ENCODE measurements at regions not wholly inside any gene's neighbourhood (a gene's known extent, or its start where the extent isn't known, plus 50 kb on each side); places are given as distances from the start of the nearest gene placed in this dataset.
A peak's percentile ranks its signal among the peaks of the same experiment; 100 is the strongest.
"Not testable (repeated sequence)": the region's sequence is repeated elsewhere in the genome, so short reads cannot be mapped to it uniquely, and the experiment has no call there.

DNA sequence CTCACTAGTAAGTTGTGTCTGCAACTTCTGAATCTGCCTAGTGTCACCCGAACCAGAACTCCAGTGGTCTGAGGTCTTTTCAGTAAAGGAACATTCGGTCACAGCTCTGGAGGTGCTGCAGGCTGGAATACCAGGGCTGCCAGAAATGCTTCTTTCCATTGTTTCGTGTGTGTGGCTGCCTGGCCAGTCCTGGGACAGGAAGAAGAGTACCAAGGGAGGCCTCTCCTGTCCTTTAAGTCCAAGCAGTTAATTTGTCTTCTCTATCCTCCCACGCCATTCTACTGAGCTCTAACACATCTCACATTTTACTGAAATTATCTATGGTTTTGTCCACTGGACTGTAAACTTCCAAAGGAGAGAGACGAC, 196.0 kb downstream of the LNPK start:
- TF ChIP-seq, protein P1, sequence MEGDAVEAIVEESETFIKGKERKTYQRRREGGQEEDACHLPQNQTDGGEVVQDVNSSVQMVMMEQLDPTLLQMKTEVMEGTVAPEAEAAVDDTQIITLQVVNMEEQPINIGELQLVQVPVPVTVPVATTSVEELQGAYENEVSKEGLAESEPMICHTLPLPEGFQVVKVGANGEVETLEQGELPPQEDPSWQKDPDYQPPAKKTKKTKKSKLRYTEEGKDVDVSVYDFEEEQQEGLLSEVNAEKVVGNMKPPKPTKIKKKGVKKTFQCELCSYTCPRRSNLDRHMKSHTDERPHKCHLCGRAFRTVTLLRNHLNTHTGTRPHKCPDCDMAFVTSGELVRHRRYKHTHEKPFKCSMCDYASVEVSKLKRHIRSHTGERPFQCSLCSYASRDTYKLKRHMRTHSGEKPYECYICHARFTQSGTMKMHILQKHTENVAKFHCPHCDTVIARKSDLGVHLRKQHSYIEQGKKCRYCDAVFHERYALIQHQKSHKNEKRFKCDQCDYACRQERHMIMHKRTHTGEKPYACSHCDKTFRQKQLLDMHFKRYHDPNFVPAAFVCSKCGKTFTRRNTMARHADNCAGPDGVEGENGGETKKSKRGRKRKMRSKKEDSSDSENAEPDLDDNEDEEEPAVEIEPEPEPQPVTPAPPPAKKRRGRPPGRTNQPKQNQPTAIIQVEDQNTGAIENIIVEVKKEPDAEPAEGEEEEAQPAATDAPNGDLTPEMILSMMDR (IDR thresholded peaks at IDR 0.05; ENCODE audit: unreplicated experiment in 3 of 3): no peak
- no peak overlapping the region for H3K4me3 Mint-ChIP-seq
- peak overlapping the region; percentile 6 to 44 (median 10) for H3K27ac Mint-ChIP-seq
- no peaks in the 10 kb centered on the region for H3K27me3 Mint-ChIP-seq (ENCODE audit: low read depth)
- peaks cover 36% of the 10 kb centered on the region for H3K4me1 Mint-ChIP-seq
- H3K36me3 Mint-ChIP-seq (ENCODE audit: low read depth): no peaks in the 10 kb centered on the region
- no peaks in the 10 kb centered on the region for H3K9me3 Mint-ChIP-seq

DNA sequence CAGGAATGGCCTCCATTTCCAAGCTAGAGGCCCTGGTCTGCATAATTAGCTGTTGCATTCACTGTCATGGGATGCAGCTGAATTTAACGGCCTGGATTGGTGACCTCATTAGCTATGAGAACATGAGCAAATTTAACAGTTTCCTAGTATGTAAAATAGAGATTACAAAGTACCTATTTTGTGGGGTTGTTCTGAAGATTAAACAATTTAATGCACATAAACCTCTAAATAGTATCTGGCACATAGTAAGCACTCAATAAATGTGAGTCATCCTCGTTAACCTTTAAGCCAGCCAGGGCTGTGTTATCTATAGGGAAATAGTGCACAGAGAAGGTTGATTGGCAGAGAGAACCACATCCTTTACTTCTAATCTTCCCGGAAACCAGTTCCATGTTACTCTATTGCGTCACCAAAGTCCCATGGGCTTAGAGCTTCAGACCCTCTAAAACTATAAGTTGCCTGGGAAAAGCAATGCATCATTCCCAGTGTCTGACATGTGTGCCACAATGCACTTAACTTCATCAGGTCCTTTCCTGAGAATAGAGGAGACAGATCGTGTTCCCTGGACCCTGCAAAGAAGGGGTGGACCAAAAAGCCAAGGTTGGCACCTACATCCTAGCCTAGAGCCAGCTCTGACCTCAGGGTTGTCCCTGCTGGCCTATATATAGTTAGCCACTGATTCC, 196.5 kb downstream of the LNPK start:
- Mint-ChIP-seq H3K4me3 (no peak overlapping the region), H3K27me3 (ENCODE audit: low read depth) (no peaks in the 10 kb centered on the region), H3K9me3 (no peaks in the 10 kb centered on the region), H3K27ac (peak overlapping the region in 1 of 3 experiments; percentile 44), H3K36me3 (ENCODE audit: low read depth) (no peaks in the 10 kb centered on the region), H3K4me1 (peaks cover 36% of the 10 kb centered on the region)
- TF ChIP-seq, protein P1 (IDR thresholded peaks at IDR 0.05; ENCODE audit: unreplicated experiment in 3 of 3): no peak

DNA sequence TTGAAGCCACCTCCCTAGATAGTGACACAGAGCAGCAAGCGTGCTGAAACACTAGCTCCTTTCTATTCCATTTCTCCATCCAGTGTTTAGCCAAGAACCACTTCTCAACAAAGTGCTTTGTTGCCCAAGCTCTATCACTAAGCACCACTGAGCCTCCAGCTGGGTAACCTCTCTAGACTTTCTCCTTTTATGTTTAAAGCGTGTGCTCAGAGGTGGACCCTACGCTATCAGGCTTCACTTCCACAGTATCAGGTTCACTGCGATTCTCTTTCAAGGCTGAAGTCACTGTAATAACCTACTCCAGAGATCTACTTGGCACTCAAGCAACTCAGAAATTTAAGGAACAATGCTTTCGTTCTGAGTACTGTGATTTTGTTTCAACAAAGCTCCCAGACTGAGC, 197.9 kb downstream of the LNPK start:
- Mint-ChIP-seq H3K36me3 (ENCODE audit: low read depth) (no peaks in the 10 kb centered on the region), H3K9me3 (peaks cover 3% of the 10 kb centered on the region), H3K27me3 (ENCODE audit: low read depth) (no peaks in the 10 kb centered on the region), H3K27ac (no peak overlapping the region), H3K4me1 (peaks cover 36% of the 10 kb centered on the region), H3K4me3 (no peak overlapping the region)
- TF ChIP-seq, protein P1 (IDR thresholded peaks at IDR 0.05; ENCODE audit: unreplicated experiment in 3 of 3): no peak

DNA sequence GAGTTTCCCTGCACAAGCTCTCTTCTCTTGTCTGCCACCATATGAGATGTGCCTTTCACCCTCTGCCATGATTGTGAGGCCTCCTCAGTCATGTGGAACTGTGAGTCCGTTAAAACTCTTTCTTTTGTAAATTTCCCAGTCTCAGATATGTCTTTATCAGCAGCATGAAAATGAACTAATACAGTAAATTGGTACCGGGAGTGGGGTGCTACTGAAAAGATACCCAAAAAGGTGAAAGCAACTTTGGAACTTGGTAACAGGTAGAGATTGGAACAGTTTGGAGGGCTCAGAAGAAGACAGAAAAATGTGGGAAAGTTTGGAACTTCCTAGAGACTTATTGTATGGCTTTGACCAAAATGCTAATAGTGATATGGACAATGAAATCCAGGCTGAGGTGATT, 205.6 kb downstream of the LNPK start:
- H3K4me3 Mint-ChIP-seq; H3K27ac Mint-ChIP-seq; H3K27me3 Mint-ChIP-seq (ENCODE audit: low read depth); H3K36me3 Mint-ChIP-seq (ENCODE audit: low read depth): not testable (repeated sequence)
- peaks cover 32% of the 10 kb centered on the region for H3K9me3 Mint-ChIP-seq
- H3K4me1 Mint-ChIP-seq: peaks cover 15% of the 10 kb centered on the region

DNA sequence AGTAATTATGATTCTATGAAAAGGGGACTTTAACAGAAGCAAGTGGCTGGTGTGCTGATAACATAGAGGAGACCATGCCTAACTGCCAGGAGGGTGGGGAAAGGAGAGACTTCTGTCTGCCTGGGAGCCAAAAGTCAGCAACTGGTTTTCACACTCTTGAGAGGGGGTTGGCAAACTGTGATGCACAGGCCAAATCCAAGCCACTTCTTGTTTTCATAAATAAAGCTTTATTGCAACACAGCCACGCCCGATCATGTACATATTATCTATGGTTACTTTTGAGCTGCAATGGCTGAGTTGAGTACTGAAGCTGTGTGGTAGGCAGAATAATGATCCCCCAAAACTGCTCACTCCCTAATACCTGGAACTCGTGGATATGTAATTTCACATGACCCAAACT, 208.4 kb downstream of the LNPK start:
- Mint-ChIP-seq H3K27ac (no peak overlapping the region), H3K4me3 (no peak overlapping the region), H3K27me3 (ENCODE audit: low read depth) (no peaks in the 10 kb centered on the region), H3K9me3 (peaks cover 29% of the 10 kb centered on the region), H3K4me1 (peaks cover 15% of the 10 kb centered on the region), H3K36me3 (ENCODE audit: low read depth) (peaks cover 7% of the 10 kb centered on the region)
- TF ChIP-seq, protein P1 (IDR thresholded peaks at IDR 0.05; ENCODE audit: unreplicated experiment in 3 of 3): no peak

DNA sequence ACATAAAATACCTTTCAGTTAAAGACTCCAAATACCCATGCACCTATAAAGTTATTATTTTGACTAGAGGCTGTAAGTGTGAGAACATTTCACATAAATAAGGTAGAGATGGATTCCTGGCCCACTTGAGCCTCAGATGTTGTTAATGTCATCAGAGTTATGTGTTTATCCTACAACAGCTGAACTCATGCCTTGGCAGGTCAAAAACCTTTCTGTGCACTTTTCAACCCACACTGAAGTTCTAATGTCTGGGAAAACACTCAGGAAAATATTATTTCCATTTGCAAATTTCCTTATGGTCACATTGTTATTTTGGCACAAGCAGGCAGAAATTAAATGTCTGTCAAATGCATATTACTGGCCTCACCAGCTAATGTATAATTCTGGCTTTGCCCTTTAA, 209.2 kb downstream of the LNPK start:
- TF ChIP-seq, protein P1 (IDR thresholded peaks at IDR 0.05; ENCODE audit: unreplicated experiment in 3 of 3): no peak
- H3K27ac Mint-ChIP-seq: no peak overlapping the region
- H3K9me3 Mint-ChIP-seq: peaks cover 22% of the 10 kb centered on the region
- H3K36me3 Mint-ChIP-seq (ENCODE audit: low read depth): peaks cover 7% of the 10 kb centered on the region
- H3K4me3 Mint-ChIP-seq: no peak overlapping the region
- peaks cover 15% of the 10 kb centered on the region for H3K4me1 Mint-ChIP-seq
- H3K27me3 Mint-ChIP-seq (ENCODE audit: low read depth): no peaks in the 10 kb centered on the region

Measured in nephron (organoid).